A549 (cell line): ENCODE measurements at regions not wholly inside any gene's neighbourhood (a gene's known extent, or its start where the extent isn't known, plus 50 kb on each side); places are given as distances from the start of the nearest gene placed in this dataset.
"Not testable (repeated sequence)": the region's sequence is repeated elsewhere in the genome, so short reads cannot be mapped to it uniquely, and the experiment has no call there.

Experiments used
- ATAC-seq, 2 experiments: fragments of 200-7000 bp in 1 of 2; fragments of >200 bp in 1 of 2; cut with Nextera tagmentation in 1 of 2; cut with Tn5 transposase in 1 of 2; 3 replicates each; pipeline versions ENCODE4 v1.8.0 to v1.9.1; 2018 to 2020; ENCODE audit warnings: mild to moderate bottlenecking in 1 of 2, moderate library complexity in 1 of 2
- CTCF ChIA-PET: fragments of 300-600 bp; sonication (Branson Sonifier 250); formaldehyde crosslinking; extraction: SDS; loops from one replicate; lab custom pipeline; 2021; ENCODE audit warnings: antibody characterized with exemption, inconsistent platforms; lab: Yijun Ruan, JAX
- POLR2A ChIA-PET: fragments of 350-600 bp; formaldehyde crosslinking; extraction: SDS; loops from one replicate; lab custom pipeline; 2021; ENCODE audit warnings: antibody characterized with exemption, inconsistent platforms; lab: Yijun Ruan, JAX
- DNase-seq, 2 experiments: peaks; one replicate each; pipeline versions ENCODE4 v3.0.0 to v3.0.0-alpha.2; 2011 to 2016; ENCODE audit warnings: low read depth in 1 of 2, low spot score in 1 of 2
- FAIRE-seq: peaks from 2 replicates; lab custom pipeline; 2011; peaks lifted over from hg19 to GRCh38; lab: Jason Lieb, UNC
- H3K27ac ChIP-seq, 2 experiments: fragments of >200 bp; sonication (Bioruptor Twin); formaldehyde crosslinking; 3 replicates each; pipeline ENCODE4 v1.5.1; 2016 to 2017
- H3K4me1 ChIP-seq: fragments of >200 bp; sonication (Bioruptor Twin); formaldehyde crosslinking; 3 replicates; pipeline ENCODE4 v1.6.1; 2016
- H3K4me2 ChIP-seq: fragments of >200 bp; sonication (Bioruptor Twin); formaldehyde crosslinking; 3 replicates; pipeline ENCODE4 v1.6.1; 2016
- H3K4me3 ChIP-seq: fragments of >200 bp; sonication (Bioruptor Twin); formaldehyde crosslinking; 3 replicates; pipeline ENCODE4 v1.5.1; 2016
- H3K9me3 ChIP-seq: fragments of >200 bp; sonication (Bioruptor Twin); formaldehyde crosslinking; 3 replicates; pipeline ENCODE4 v1.6.1; 2016
- EHF ChIP-seq: fragments of 250-450 bp; sonication (Bioruptor Pico); IDR thresholded peaks from 2 replicates; pipeline ENCODE4 v1.5.0; 2020; ENCODE audit warnings: mild to moderate bottlenecking
- FOXS1 ChIP-seq: fragments of 250-450 bp; sonication (Bioruptor Pico); IDR thresholded peaks from 2 replicates; pipeline ENCODE4 v1.5.0; 2020; ENCODE audit warnings: mild to moderate bottlenecking, moderate library complexity
- GATA3 ChIP-seq: IDR thresholded peaks from 2 replicates; pipeline ENCODE4 v1.6.1; 2012; ENCODE audit warnings: borderline replicate concordance
- HMGXB4 ChIP-seq: fragments of 250-450 bp; sonication (Bioruptor Pico); IDR thresholded peaks from 2 replicates; pipeline ENCODE4 v1.5.0; 2021; ENCODE audit warnings: mild to moderate bottlenecking, moderate library complexity, borderline replicate concordance
- HOXB13 ChIP-seq: fragments of 250-450 bp; sonication (Bioruptor Pico); IDR thresholded peaks from 2 replicates; pipeline ENCODE4 v1.5.0; 2020; ENCODE audit warnings: low read depth, mild to moderate bottlenecking, moderate library complexity
- KDM5A ChIP-seq: fragments of 200-600 bp; sonication (generic); IDR thresholded peaks from 2 replicates; pipeline ENCODE4 v1.6.1; 2016; ENCODE audit warnings: antibody characterized with exemption, mild to moderate bottlenecking
- MAFK ChIP-seq: fragments of 450-650 bp; IDR thresholded peaks from 2 replicates; pipeline ENCODE4 v1.6.1; 2014; ENCODE audit not compliant: partially characterized antibody
- MAX ChIP-seq: IDR thresholded peaks from 2 replicates; pipeline ENCODE4 v1.6.1; 2012
- NFE2L2 ChIP-seq: fragments of 150-350 bp; conservative IDR thresholded peaks from 2 replicates; pipeline ENCODE4 v1.6.1; 2014; ENCODE audit warnings: low read length
- NPAS2 ChIP-seq: fragments of 250-450 bp; sonication (Bioruptor Pico); IDR thresholded peaks from 2 replicates; pipeline ENCODE4 v1.8.0; 2022; ENCODE audit warnings: mild to moderate bottlenecking, moderate library complexity, borderline replicate concordance
- NR3C1 ChIP-seq: fragments of >200 bp; sonication (Bioruptor Twin); formaldehyde crosslinking; IDR thresholded peaks from 3 replicates; pipeline ENCODE4 v1.6.1; 2017
- PHF8 ChIP-seq: fragments of 200-600 bp; sonication (generic); IDR thresholded peaks from 2 replicates; pipeline ENCODE4 v1.6.1; 2016; ENCODE audit warnings: low read depth, mild to moderate bottlenecking, antibody characterized with exemption, moderate library complexity, borderline replicate concordance
- POLR2A ChIP-seq: IDR thresholded peaks from 2 replicates; pipeline ENCODE4 v1.6.1; 2012; ENCODE audit warnings: mild to moderate bottlenecking, low read length
- REST ChIP-seq: fragments of 200-600 bp; sonication (generic); IDR thresholded peaks from 2 replicates; pipeline ENCODE4 v1.6.1; 2016; ENCODE audit warnings: antibody characterized with exemption, mild to moderate bottlenecking, moderate library complexity
- RFX5 ChIP-seq: fragments of 450-650 bp; IDR thresholded peaks from 2 replicates; pipeline ENCODE4 v1.7.1; 2014; ENCODE audit warnings: antibody characterized with exemption, mild to moderate bottlenecking, moderate library complexity
- ZFP36 ChIP-seq: fragments of 450-650 bp; IDR thresholded peaks from 2 replicates; pipeline ENCODE4 v1.6.1; 2014; ENCODE audit warnings: borderline replicate concordance; ENCODE audit not compliant: partially characterized antibody
- WGBS: methylation state at CpG from one replicate; pipeline ENCODE4 v1.1.6; 2017; ENCODE audit errors: missing lambda C conversion rate; 5-methylcytosine and 5-hydroxymethylcytosine counted together

- H3K4me1 ChIP-seq, result peaks cover 20% of the 10 kb centered on the region
- POLR2A ChIA-PET, result no interaction called here
- H3K4me2 ChIP-seq, result no peak overlapping the region
- no peak for FAIRE-seq
- TF ChIP-seq POLR2A (no peak), NR3C1 (no peak), FOXS1 (CRISPR knock-in tag) (no peak), GATA3 (no peak), MAFK (no peak), ZFP36 (no peak), EHF (CRISPR knock-in tag) (no peak), MAX (no peak), NPAS2 (CRISPR knock-in tag) (no peak), HOXB13 (CRISPR knock-in tag) (no peak), NFE2L2 (no peak), KDM5A (no peak), REST (no peak), RFX5 (no peak), HMGXB4 (CRISPR knock-in tag) (no peak), PHF8 (no peak)
- peak overlapping the region in 1 of 2 experiments; percentile 58; a peak in 2 of 6 replicates for H3K27ac ChIP-seq
- no peak for ATAC-seq
- DNase-seq, result no peak
- CTCF ChIA-PET, result no interaction called here
- peaks cover 13% of the 10 kb centered on the region for H3K9me3 ChIP-seq
- WGBS, result 85% methylated on average over 22 of the region's 26 CpGs
- H3K4me3 ChIP-seq, result no peak overlapping the region
Observed at GRCh38 chr17:16870253-16871245, 101.4 kb downstream of the TNFRSF13B start.

GRCh38 chr17:16869531-16870252, 102.2 kb downstream of the TNFRSF13B start:
- H3K4me2 ChIP-seq, DNase-seq, FAIRE-seq, H3K4me3 ChIP-seq, POLR2A ChIA-PET, ATAC-seq: not testable (repeated sequence)
- 87% methylated on average over 10 of the region's 11 CpGs for WGBS
- Histone ChIP-seq H3K27ac (peak overlapping the region in 1 of 2 experiments; percentile 39; a peak in 2 of 6 replicates), H3K4me1 (peaks cover 20% of the 10 kb centered on the region), H3K9me3 (peaks cover 13% of the 10 kb centered on the region)
- CTCF ChIA-PET, result interaction anchor here (1.6 kb wide), 1 partner anchor 9 kb away, joined by 6 read pairs; no protein-coding TSS in a partner anchor
